ENCODE measurements at regions not wholly inside any gene's neighbourhood (a gene's known extent, or its start where the extent isn't known, plus 50 kb on each side); places are given as distances from the start of the nearest gene placed in this dataset.

DNA sequence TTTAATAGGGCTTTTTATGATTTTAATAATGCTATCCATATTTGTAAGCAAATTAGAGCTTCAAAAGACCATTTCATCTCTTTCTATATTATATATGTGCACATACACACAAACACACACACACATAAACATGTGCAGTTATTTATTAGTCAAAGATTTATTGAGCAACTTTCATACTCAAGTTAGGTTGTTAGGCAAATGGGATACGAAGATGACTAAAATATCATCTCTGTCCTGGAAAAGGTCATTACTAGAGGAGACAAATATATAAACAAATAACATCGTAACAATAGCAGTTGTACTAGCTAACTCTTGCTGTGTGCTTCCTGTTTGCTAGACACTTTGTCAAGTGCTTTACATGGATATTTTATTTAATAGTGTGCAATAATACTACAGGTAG lies 307.9 kb downstream of the SNX13 start:
- no peak for TF ChIP-seq POLR2AphosphoS5 (IDR thresholded peaks at IDR 0.05)
- TF ChIP-seq, protein P1, sequence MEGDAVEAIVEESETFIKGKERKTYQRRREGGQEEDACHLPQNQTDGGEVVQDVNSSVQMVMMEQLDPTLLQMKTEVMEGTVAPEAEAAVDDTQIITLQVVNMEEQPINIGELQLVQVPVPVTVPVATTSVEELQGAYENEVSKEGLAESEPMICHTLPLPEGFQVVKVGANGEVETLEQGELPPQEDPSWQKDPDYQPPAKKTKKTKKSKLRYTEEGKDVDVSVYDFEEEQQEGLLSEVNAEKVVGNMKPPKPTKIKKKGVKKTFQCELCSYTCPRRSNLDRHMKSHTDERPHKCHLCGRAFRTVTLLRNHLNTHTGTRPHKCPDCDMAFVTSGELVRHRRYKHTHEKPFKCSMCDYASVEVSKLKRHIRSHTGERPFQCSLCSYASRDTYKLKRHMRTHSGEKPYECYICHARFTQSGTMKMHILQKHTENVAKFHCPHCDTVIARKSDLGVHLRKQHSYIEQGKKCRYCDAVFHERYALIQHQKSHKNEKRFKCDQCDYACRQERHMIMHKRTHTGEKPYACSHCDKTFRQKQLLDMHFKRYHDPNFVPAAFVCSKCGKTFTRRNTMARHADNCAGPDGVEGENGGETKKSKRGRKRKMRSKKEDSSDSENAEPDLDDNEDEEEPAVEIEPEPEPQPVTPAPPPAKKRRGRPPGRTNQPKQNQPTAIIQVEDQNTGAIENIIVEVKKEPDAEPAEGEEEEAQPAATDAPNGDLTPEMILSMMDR (IDR thresholded peaks at IDR 0.05): no peak
- no peak for TF ChIP-seq POLR2A (IDR thresholded peaks at IDR 0.05; ENCODE audit: low read depth)
- no peak for TF ChIP-seq EP300 (IDR thresholded peaks at IDR 0.05)

All from esophagus muscularis mucosa (tissue), 4 donors.